Tibial nerve (tissue), 4 donors: ENCODE measurements at regions not wholly inside any gene's neighbourhood (a gene's known extent, or its start where the extent isn't known, plus 50 kb on each side); places are given as distances from the start of the nearest gene placed in this dataset.

Experiments
- DNase-seq, 2 donors: peaks; one replicate each; pipeline ENCODE4 v3.0.0-alpha.2; 2019; ENCODE audit warnings: low spot score in 2 of 2
- H3K27ac ChIP-seq, 4 donors: fragments of 200-600 bp; sonication (generic) in 3 of 4; one replicate each; pipeline ENCODE4 v1.5.1; 2017 to 2019; ENCODE audit warnings: mild to moderate bottlenecking in 1 of 4
- H3K27me3 ChIP-seq, 2 donors: fragments of 200-600 bp; sonication (generic) in 1 of 2; one replicate each; pipeline versions ENCODE4 v1.5.1 to v1.6.0; 2017 to 2019
- H3K36me3 ChIP-seq, 3 donors: fragments of 200-600 bp; sonication (generic); one replicate each; pipeline ENCODE4 v1.5.1; 2018 to 2019
- H3K4me1 ChIP-seq, 4 donors: fragments of 200-600 bp; sonication (generic) in 3 of 4; one replicate each; pipeline ENCODE4 v1.5.1; 2017 to 2019
- H3K4me3 ChIP-seq, 4 donors: fragments of 200-600 bp; sonication (generic) in 3 of 4; one replicate each; pipeline ENCODE4 v1.5.1; 2017 to 2019; ENCODE audit warnings: mild to moderate bottlenecking in 1 of 4, moderate library complexity in 1 of 4
- H3K9me3 ChIP-seq, 4 donors: fragments of 200-600 bp; sonication (generic) in 3 of 4; one replicate each; pipeline ENCODE4 v1.5.1; 2017 to 2019
- CTCF ChIP-seq, 5 experiments: fragments of 200-600 bp in 3 of 5; fragments of 450-650 bp in 2 of 5; sonication (generic) in 3 of 5; IDR thresholded peaks; one replicate each; pipeline ENCODE4 v1.5.1; 2016 to 2019; ENCODE audit warnings: antibody characterized with exemption in 5 of 5, mild to moderate bottlenecking in 3 of 5, moderate library complexity in 2 of 5
- EP300 ChIP-seq, 2 donors: sonication (generic); formaldehyde crosslinking; IDR thresholded peaks; one replicate each; pipeline ENCODE4 v1.6.1; 2017; ENCODE audit warnings: antibody characterized with exemption in 2 of 2, mild to moderate bottlenecking in 1 of 2
- POLR2A ChIP-seq, 2 donors: fragments of 450-650 bp; IDR thresholded peaks; one replicate each; pipeline ENCODE4 v1.6.1; 2017; ENCODE audit warnings: antibody characterized with exemption in 2 of 2, mild to moderate bottlenecking in 2 of 2, moderate library complexity in 2 of 2
- WGBS, 2 donors: methylation state at CpG; one replicate each; pipeline ENCODE4 v1.1.5; 2018; 5-methylcytosine and 5-hydroxymethylcytosine counted together

- Histone ChIP-seq H3K36me3 (no peaks in the 10 kb centered on the region), H3K9me3 (no peaks in the 10 kb centered on the region), H3K4me1 (peaks cover 0 to 5% (median 0%) of the 10 kb centered on the region in 4 donors), H3K4me3 (no peak overlapping the region), H3K27ac (peak overlapping the region in 1 of 4 donors; percentile 14), H3K27me3 (no peaks in the 10 kb centered on the region)
- no peak for DNase-seq
- TF ChIP-seq EP300 (IDR thresholded peaks at IDR 0.05) = peak in 1 of 2 donors; percentile 32
- TF ChIP-seq POLR2A (IDR thresholded peaks at IDR 0.05) = no peak
- no peak for TF ChIP-seq CTCF (IDR thresholded peaks at IDR 0.05)
- 42 to 50% methylated on average over 3 of the region's 3 CpGs for WGBS, 2 donors
Observed at GRCh38 chr5:56532466-56532865, 282.9 kb upstream of the MAP3K1 start.

GRCh38 chr5:56530626-56531138 is 284.7 kb upstream of the MAP3K1 start:
- Histone ChIP-seq H3K4me3 (no peak overlapping the region), H3K36me3 (no peaks in the 10 kb centered on the region), H3K9me3 (no peaks in the 10 kb centered on the region), H3K27ac (no peak overlapping the region), H3K4me1 (peaks cover 0 to 5% (median 0%) of the 10 kb centered on the region in 4 donors), H3K27me3 (no peaks in the 10 kb centered on the region)
- WGBS, 2 donors = 96 to 99% methylated on average over 2 of the region's 2 CpGs
- no peak for DNase-seq
- TF ChIP-seq POLR2A (IDR thresholded peaks at IDR 0.05) = no peak
- TF ChIP-seq EP300 (IDR thresholded peaks at IDR 0.05) = no peak
- no peak for TF ChIP-seq CTCF (IDR thresholded peaks at IDR 0.05)

GRCh38 chr5:56529666-56530430 is 285.5 kb upstream of the MAP3K1 start:
- TF ChIP-seq EP300 (IDR thresholded peaks at IDR 0.05) (no peak), POLR2A (IDR thresholded peaks at IDR 0.05) (no peak), CTCF (IDR thresholded peaks at IDR 0.05) (no peak)
- Histone ChIP-seq H3K9me3 (no peaks in the 10 kb centered on the region), H3K4me3 (no peak overlapping the region), H3K27ac (no peak overlapping the region), H3K36me3 (no peaks in the 10 kb centered on the region), H3K27me3 (no peaks in the 10 kb centered on the region), H3K4me1 (peaks cover 0 to 5% (median 0%) of the 10 kb centered on the region in 4 donors)
- no peak for DNase-seq
- 91 to 92% methylated on average over 16 of the region's 16 CpGs for WGBS, 2 donors

GRCh38 chr5:56527174-56527573 is 288.2 kb upstream of the MAP3K1 start:
- no peaks in the 10 kb centered on the region for H3K27me3 ChIP-seq
- TF ChIP-seq EP300 (IDR thresholded peaks at IDR 0.05) (no peak), CTCF (IDR thresholded peaks at IDR 0.05) (no peak)
- WGBS, 2 donors = 78 to 81% methylated on average over 4 of the region's 4 CpGs
- DNase-seq = no peak
- H3K27ac ChIP-seq = no peak overlapping the region
- no peaks in the 10 kb centered on the region for H3K9me3 ChIP-seq
- peaks cover 0 to 20% (median 7%) of the 10 kb centered on the region in 4 donors for H3K4me1 ChIP-seq
- no peaks in the 10 kb centered on the region for H3K36me3 ChIP-seq
- H3K4me3 ChIP-seq = no peak overlapping the region

- Histone ChIP-seq H3K27ac (no peak overlapping the region), H3K4me1 (peaks cover 0 to 22% (median 7%) of the 10 kb centered on the region in 4 donors), H3K9me3 (no peaks in the 10 kb centered on the region), H3K4me3 (no peak overlapping the region), H3K27me3 (no peaks in the 10 kb centered on the region), H3K36me3 (no peaks in the 10 kb centered on the region)
- no peak for DNase-seq
- WGBS, 2 donors = 82 to 83% methylated on average over 3 of the region's 3 CpGs
- no peak for TF ChIP-seq EP300 (IDR thresholded peaks at IDR 0.05)
- TF ChIP-seq CTCF (IDR thresholded peaks at IDR 0.05) = no peak
- no peak for TF ChIP-seq POLR2A (IDR thresholded peaks at IDR 0.05)
Observed at GRCh38 chr5:56525113-56525512, 290.2 kb upstream of the MAP3K1 start.
